COLO829 (cell line): ENCODE measurements at regions not wholly inside any gene's neighbourhood (a gene's known extent, or its start where the extent isn't known, plus 50 kb on each side); places are given as distances from the start of the nearest gene placed in this dataset.
A peak's percentile ranks its signal among the peaks of the same experiment; 100 is the strongest.
"Not testable (repeated sequence)": the region's sequence is repeated elsewhere in the genome, so short reads cannot be mapped to it uniquely, and the experiment has no call there.

ENCODE experiments used
- DNase-seq: peaks from one replicate; pipeline ENCODE4 v3.0.0; 2012; ENCODE audit warnings: low spot score

DNA sequence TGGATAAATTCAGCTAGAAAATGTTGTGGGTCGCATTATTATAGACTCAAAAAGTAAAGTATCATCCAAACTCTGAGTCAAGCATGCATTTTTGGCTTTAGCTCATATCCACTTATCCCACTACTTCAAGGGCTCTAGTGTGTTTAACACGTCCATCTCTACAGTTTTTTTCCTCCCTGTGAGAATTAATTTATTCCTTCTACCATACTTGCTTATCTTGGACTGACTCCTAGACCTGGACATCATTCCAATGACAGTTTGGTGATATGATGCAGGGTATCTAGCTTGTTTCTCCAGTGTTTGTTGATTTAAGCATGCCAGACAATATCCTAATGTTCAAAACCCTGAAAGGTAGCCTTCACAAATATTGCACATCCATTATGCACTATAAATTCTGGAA is 1037.1 kb upstream of the INTU start:
- DNase-seq, result no peak

GRCh38 chr4:126599746-126600145 is 1033.0 kb upstream of the INTU start:
- DNase-seq, result no peak

GRCh38 chr4:126603210-126603609 is 1029.5 kb upstream of the INTU start:
- DNase-seq, result no peak

DNA sequence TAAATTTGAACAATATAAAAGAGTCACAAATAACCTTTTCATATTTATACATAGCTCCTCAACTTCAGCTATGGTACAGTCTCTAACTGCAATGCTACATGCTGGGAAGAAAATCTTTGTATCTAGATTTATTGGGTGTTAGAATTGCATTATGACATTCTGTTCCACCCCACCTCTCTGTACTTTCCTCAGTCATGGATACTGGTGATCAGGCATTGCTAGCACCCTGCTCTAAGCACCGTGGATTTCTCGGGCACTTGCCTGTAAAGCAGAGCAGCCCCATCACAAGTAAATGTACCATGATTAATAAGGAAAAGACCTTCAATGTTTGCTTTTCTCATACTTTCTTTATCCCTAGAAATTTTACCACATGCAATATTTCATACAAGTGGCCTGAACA is 1028.9 kb upstream of the INTU start:
- DNase-seq, result no peak

DNA sequence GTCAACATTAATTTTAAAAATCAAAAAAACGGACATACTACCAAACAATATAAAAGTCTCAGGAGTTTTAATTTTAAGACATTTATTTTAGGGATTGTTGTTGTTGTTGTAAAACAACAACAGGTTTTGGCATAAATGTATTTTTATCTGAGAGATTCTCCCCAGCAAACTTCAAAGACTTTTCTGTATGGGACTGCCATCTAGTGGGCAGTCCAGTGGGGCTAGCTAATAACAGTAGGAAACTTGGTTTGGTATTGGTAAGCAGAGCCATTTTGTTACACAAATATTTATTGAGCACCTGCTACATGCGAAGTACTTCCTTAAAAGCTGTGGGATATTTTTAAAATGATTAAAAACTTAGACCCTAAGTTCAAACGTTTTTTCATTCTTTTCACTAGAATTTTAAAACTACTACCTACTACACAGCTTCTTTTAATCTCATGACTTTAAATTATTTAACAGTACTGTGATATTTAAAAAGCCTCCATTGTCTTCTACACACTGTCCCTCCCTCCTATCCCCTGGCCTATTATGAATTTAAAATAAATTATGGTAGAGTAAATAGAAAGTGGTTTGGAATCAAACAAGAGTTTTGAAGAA is 1028.4 kb upstream of the INTU start:
- DNase-seq, result peak; percentile 48

DNA sequence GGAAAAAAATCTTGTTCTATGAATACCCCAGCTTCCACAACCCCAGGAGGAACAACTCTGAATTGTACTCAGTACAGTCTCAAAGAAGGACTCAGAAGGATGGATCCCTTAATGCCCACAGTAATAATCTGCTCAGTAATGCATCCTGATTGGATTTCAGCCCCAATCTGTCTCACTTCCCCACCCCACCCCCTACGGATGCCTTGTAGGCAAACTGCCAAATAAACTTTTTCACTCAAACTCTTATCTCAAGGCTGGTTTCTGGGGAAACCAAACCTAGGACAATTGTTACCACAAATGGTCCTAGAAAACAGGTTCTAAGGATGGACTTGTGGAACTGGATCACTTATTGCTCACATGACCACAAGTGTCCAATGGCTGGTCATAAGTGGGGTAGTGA is 1021.8 kb upstream of the INTU start:
- DNase-seq, result no peak

- no peak for DNase-seq
Observed at GRCh38 chr4:126611900-126612299, 1020.9 kb upstream of the INTU start.

GRCh38 chr4:126614356-126614855 is 1018.4 kb upstream of the INTU start:
- DNase-seq, result no peak

- DNase-seq, result no peak
Observed at GRCh38 chr4:126616795-126617194, 1016.0 kb upstream of the INTU start.

DNA sequence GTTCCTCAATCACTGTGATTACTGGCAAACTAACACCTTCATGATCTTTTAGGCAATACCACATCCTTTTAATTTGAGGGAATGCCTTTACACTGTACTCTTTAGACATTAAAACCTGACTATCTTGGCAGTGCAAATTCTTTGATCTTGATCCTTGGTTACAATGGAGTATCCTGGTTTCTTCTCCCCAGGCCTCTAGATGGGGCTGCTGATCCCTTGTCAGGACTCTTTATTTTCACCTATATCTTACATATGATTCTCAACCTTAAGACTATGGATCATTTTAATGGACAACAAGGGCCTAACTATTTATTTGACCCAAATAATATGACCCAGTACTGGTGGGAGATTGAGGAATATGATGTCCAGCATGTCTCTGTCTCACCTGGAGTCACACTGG is 1005.5 kb upstream of the INTU start:
- peak; percentile 16 for DNase-seq

DNA sequence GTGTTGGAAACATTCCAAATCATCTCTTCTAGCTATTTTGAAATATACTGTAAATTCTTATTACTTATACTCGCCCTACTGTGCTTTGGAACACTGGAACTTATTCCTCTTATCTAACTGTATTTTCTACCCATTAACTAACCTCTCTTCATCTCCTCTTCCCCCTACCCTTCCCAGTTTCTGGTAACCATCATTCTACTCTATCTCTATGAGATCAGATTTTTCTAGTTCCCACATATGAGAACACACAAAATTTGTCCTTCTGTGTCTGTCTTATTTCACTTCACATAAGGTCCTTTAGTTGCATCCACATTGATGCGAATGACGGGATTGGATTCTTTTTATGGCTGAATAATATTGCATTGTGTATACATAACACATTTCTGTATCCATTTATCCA is 1003.8 kb upstream of the INTU start:
- DNase-seq, result no peak

DNA sequence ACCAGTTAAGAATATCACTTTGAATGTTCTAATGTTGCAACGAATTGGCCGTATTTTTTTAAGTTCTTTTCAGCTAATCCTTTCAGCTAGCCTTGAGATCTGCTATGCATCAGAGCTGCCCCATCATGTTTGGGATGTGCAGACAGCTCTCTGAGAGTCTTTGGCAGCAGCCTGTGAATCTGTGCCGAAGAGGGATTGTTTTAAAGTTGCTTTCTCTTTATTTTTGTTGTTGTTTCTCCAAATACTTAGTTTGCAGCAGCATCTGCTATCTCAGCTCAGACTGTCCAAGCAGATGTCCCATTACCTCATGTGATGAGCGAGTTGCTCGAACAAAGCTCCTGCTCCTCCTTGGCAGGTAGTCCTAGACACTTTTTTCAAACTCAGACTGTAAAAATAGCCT is 1002.5 kb upstream of the INTU start:
- DNase-seq, result no peak

GRCh38 chr4:126633306-126633705 is 999.5 kb upstream of the INTU start:
- DNase-seq, result no peak

DNA sequence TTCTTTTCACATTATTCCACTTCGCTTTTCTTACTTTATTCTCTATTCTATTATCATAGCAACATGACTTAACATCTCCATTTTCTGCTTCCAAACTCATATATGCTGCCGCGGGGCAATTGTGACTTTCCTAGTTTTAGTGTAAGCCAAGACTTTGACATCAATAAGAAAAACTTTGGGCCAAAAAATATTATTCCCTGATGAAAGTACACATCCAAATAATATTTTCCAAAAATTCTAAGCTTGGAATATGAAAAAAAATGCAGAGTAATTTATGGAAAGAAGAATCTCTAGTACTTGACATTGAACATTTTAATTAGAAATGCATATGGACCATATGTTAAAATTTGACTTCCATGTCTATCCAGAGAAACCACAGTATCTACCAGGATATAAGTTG is 995.1 kb upstream of the INTU start:
- no peak for DNase-seq

- DNase-seq, result no peak
Observed at GRCh38 chr4:126647320-126647719, 985.4 kb upstream of the INTU start.

- DNase-seq, result no peak
Observed at GRCh38 chr4:126647756-126648397, 984.9 kb upstream of the INTU start.

GRCh38 chr4:126658411-126658810 is 974.3 kb upstream of the INTU start:
- no peak for DNase-seq

DNA sequence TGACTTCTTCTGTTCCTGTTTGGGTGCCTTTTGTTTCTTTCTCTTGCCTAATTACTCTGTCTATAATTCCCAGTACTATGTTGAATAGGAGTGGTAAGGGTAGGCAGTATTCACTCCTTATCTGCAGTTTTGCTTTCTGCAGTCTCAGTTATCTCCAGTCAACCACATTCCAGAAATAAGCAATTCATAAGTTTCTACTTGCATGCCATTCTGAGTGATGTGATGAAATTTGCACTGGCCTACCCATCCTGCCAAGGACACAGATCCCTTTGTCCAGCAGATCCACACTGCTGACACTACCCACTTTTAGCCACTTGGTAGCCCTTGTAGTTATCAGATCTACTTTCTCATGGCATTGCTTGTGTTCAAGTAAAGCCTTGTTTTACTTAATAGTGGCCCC is 971.6 kb upstream of the INTU start:
- DNase-seq, result peak; percentile 76

- no peak for DNase-seq
Observed at GRCh38 chr4:126664839-126665238, 967.9 kb upstream of the INTU start.

GRCh38 chr4:126670038-126670437 is 962.7 kb upstream of the INTU start:
- not testable (repeated sequence) for DNase-seq

- DNase-seq, result no peak
Observed at GRCh38 chr4:126678618-126679017, 954.1 kb upstream of the INTU start.

GRCh38 chr4:126679303-126679702 is 953.5 kb upstream of the INTU start:
- DNase-seq, result no peak

GRCh38 chr4:126682250-126682649 is 950.5 kb upstream of the INTU start:
- no peak for DNase-seq

- DNase-seq, result no peak
Observed at GRCh38 chr4:126686491-126686890, 946.3 kb upstream of the INTU start.
